ENCODE measurements at regions not wholly inside any gene's neighbourhood (a gene's known extent, or its start where the extent isn't known, plus 50 kb on each side); places are given as distances from the start of the nearest gene placed in this dataset.

DNA sequence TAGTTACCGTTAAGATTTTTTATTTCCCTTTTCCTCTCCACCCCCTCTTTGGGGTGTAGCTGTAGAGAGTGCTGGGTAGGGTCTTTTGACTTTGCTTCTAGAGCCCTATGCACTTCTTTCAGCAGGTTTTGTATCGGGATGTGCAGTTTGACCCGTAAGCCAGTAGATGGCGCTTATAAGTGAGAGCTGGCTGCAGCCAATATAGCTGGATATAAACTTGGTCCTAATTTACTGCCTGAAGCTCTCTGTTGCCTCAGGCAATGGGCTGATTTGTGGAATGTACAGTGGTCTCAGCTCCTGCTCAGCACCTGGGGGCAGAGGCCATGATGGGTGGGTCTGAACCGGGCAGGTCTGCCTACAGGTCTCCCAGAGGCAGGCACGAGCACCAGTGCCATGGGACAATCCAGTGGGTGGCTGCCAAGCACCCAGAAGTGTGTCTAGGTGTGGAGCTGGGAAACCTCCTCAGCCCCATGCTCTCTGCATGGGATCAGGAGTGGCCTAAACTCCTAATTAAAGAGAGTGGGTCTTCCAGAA is 146.5 kb downstream of the SPANXN1 start:
- no peak for ATAC-seq

More for the DNA sequence above, 146.5 kb downstream of the SPANXN1 start:
- Histone ChIP-seq H3K4me3 (no peak overlapping the region), H3K9ac (ENCODE audit: insufficient read depth in 1 of 2, low read depth in 2 of 2, low read length in 2 of 2) (no peak overlapping the region), H3K36me3 (ENCODE audit: control insufficient read depth, insufficient read depth, low read length) (no peaks in the 10 kb centered on the region), H3K4me1 (replicated peaks in 1 of 2; ENCODE audit: control insufficient read depth in 2 of 2, insufficient read depth in 2 of 2, low read length in 2 of 2) (no peaks in the 10 kb centered on the region), H3K9me3 (replicated peaks; ENCODE audit: control insufficient read depth, insufficient read depth, low read depth, low read length) (no peaks in the 10 kb centered on the region), H4K20me1 (replicated peaks; ENCODE audit: control insufficient read depth, insufficient read depth, low read length) (no peaks in the 10 kb centered on the region), H3K4me2 (ENCODE audit: insufficient read depth, low read length) (no peak overlapping the region), H2AFZ (ENCODE audit: low read depth, low read length) (no peak overlapping the region), H3K79me2 (ENCODE audit: control insufficient read depth, insufficient read depth, low read length) (no peaks in the 10 kb centered on the region), H3K27me3 (ENCODE audit: control insufficient read depth in 2 of 2, insufficient read depth in 2 of 2, low read length in 2 of 2) (no peaks in the 10 kb centered on the region), H3K9me1 (ENCODE audit: control insufficient read depth, insufficient read depth, low read length) (no peaks in the 10 kb centered on the region), H3K27ac (ENCODE audit: extremely low read depth, low read depth, low read length) (no peak overlapping the region)
- FAIRE-seq (no peak), DNase-seq (ENCODE audit: extremely low read depth in 1 of 4, low spot score in 3 of 4) (peak in 1 of 4 experiments; percentile 3)
- TF ChIP-seq, protein P1, sequence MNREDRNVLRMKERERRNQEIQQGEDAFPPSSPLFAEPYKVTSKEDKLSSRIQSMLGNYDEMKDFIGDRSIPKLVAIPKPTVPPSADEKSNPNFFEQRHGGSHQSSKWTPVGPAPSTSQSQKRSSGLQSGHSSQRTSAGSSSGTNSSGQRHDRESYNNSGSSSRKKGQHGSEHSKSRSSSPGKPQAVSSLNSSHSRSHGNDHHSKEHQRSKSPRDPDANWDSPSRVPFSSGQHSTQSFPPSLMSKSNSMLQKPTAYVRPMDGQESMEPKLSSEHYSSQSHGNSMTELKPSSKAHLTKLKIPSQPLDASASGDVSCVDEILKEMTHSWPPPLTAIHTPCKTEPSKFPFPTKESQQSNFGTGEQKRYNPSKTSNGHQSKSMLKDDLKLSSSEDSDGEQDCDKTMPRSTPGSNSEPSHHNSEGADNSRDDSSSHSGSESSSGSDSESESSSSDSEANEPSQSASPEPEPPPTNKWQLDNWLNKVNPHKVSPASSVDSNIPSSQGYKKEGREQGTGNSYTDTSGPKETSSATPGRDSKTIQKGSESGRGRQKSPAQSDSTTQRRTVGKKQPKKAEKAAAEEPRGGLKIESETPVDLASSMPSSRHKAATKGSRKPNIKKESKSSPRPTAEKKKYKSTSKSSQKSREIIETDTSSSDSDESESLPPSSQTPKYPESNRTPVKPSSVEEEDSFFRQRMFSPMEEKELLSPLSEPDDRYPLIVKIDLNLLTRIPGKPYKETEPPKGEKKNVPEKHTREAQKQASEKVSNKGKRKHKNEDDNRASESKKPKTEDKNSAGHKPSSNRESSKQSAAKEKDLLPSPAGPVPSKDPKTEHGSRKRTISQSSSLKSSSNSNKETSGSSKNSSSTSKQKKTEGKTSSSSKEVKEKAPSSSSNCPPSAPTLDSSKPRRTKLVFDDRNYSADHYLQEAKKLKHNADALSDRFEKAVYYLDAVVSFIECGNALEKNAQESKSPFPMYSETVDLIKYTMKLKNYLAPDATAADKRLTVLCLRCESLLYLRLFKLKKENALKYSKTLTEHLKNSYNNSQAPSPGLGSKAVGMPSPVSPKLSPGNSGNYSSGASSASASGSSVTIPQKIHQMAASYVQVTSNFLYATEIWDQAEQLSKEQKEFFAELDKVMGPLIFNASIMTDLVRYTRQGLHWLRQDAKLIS (CRISPR knock-in tag; IDR thresholded peaks at IDR 0.05), result no peak
- TF ChIP-seq CAMTA2 (CRISPR knock-in tag; conservative IDR thresholded peaks at IDR 0.05), result no peak
- TF ChIP-seq SAFB (IDR thresholded peaks at IDR 0.05; ENCODE audit: borderline replicate concordance, low read depth, low read length), result no peak
- TF ChIP-seq ZNF695 (CRISPR knock-in tag; IDR thresholded peaks at IDR 0.05), result no peak
- TF ChIP-seq ZC3H8 (IDR thresholded peaks at IDR 0.05), result no peak
- TF ChIP-seq MBD2 (IDR thresholded peaks at IDR 0.05; ENCODE audit: borderline replicate concordance, low read depth), result no peak
- no peak for TF ChIP-seq MAFK (IDR thresholded peaks at IDR 0.05; ENCODE audit: low read length)
- TF ChIP-seq, protein P2, sequence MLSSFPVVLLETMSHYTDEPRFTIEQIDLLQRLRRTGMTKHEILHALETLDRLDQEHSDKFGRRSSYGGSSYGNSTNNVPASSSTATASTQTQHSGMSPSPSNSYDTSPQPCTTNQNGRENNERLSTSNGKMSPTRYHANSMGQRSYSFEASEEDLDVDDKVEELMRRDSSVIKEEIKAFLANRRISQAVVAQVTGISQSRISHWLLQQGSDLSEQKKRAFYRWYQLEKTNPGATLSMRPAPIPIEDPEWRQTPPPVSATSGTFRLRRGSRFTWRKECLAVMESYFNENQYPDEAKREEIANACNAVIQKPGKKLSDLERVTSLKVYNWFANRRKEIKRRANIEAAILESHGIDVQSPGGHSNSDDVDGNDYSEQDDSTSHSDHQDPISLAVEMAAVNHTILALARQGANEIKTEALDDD (IDR thresholded peaks at IDR 0.05), result no peak
- TF ChIP-seq SMC3 (conservative IDR thresholded peaks at IDR 0.05; ENCODE audit: insufficient read depth, low read depth, low read length), result no peak
- TF ChIP-seq TAF15 (IDR thresholded peaks at IDR 0.05; ENCODE audit: low read depth, low read length), result no peak
- WGBS (ENCODE audit: insufficient coverage, low coverage, missing lambda C conversion rate), result 0% methylated on average over 4 of the region's 6 CpGs
- ChIA-PET CTCF (ENCODE audit: low intra/inter-chr PET ratio) (no interaction called here), POLR2A (no interaction called here)
- intact Hi-C loops (cut with micrococcal nuclease) (no loop called here), in situ Hi-C loops (cut with MboI) (no loop called here)
- BruUV-seq (replicated peaks), result no TSS peak
